Mammary epithelial cell (primary cell): ENCODE measurements at regions not wholly inside any gene's neighbourhood (a gene's known extent, or its start where the extent isn't known, plus 50 kb on each side); places are given as distances from the start of the nearest gene placed in this dataset.

Experiments
- CTCF ChIP-seq, 2 donors: IDR thresholded peaks in 1 of 2; conservative IDR thresholded peaks in 1 of 2; 2 replicates each; pipeline ENCODE4 v1.5.1; 2011 to 2012; ENCODE audit warnings: inconsistent platforms in 2 of 2, low read length in 2 of 2, mild to moderate bottlenecking in 2 of 2, control low read depth in 1 of 2, low read depth in 1 of 2; ENCODE audit not compliant: insufficient read depth in 1 of 2; ENCODE audit errors: extremely low read depth in 1 of 2
- EZH2 ChIP-seq: IDR thresholded peaks from 2 replicates; pipeline ENCODE4 v1.6.1; 2012; ENCODE audit warnings: low read length, inconsistent platforms, borderline replicate concordance

DNA sequence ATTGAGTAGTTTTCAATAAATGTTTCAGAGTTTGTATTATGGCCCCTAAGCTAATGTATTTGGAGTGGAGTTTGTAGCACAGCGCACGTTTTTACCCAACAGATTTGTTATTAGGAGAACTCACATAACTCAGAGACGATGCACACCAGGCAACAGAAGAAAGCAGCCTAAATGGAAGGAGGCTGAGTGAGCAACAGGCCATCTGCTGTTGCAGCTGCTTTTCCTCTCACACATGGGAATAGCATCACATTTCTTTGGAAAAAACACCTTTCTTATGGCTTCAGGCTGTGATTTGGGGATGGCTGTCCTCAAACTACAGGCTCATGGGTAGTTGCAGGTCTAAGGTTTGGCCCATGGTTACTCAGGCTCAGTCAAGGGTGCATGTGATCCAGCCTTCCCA lies 469.3 kb upstream of the MCTP2 start:
- TF ChIP-seq CTCF (conservative IDR thresholded peaks at IDR 0.05 in 1 of 2, IDR thresholded peaks at IDR 0.05 in 1 of 2; ENCODE audit: extremely low read depth in 1 of 2, insufficient read depth in 1 of 2, low read depth in 1 of 2, low read length in 2 of 2) (no peak), EZH2 (no peak)
